Astrocyte (in vitro differentiated cells and primary cell): ENCODE measurements at regions not wholly inside any gene's neighbourhood (a gene's known extent, or its start where the extent isn't known, plus 50 kb on each side); places are given as distances from the start of the nearest gene placed in this dataset.

Experiments
- CTCF ChIP-seq: IDR thresholded peaks from 2 replicates; pipeline ENCODE4 v1.5.1; 2011; ENCODE audit warnings: low read depth, mild to moderate bottlenecking, inconsistent platforms, low read length, moderate library complexity; ENCODE audit not compliant: insufficient read depth
- EZH2 ChIP-seq: IDR thresholded peaks from 2 replicates; pipeline ENCODE4 v1.6.1; 2012; ENCODE audit warnings: mild to moderate bottlenecking, low read length, inconsistent platforms; ENCODE audit not compliant: insufficient read depth

- TF ChIP-seq CTCF = no peak
- TF ChIP-seq EZH2 = no peak
These were observed 688.5 kb downstream of the EFNB2 start for GRCh38 chr13:105846923-105847322.
